ENCODE measurements at regions not wholly inside any gene's neighbourhood (a gene's known extent, or its start where the extent isn't known, plus 50 kb on each side); places are given as distances from the start of the nearest gene placed in this dataset.
"Not testable (repeated sequence)": the region's sequence is repeated elsewhere in the genome, so short reads cannot be mapped to it uniquely, and the experiment has no call there.

DNA sequence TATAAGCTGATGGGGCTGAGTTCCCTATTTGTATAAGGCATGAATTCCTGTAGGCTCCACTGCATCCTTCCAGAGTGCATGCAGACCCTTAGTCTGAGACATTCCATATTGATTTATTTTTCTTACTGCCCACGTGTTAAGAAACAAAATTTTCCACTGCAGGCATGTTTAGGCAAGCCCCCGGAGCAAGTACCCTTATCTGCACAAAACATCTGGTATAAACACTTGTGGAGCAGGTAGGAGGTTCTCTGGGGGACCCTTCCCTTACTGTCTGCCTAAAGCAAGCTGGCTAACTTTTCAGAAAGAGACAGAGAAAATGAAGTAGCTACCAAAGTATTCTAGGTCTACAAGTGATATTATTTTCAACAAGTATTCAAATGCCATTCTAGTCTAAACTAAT is 571.0 kb upstream of the TPTE start:
- not testable (repeated sequence) for DNase-seq

DNA sequence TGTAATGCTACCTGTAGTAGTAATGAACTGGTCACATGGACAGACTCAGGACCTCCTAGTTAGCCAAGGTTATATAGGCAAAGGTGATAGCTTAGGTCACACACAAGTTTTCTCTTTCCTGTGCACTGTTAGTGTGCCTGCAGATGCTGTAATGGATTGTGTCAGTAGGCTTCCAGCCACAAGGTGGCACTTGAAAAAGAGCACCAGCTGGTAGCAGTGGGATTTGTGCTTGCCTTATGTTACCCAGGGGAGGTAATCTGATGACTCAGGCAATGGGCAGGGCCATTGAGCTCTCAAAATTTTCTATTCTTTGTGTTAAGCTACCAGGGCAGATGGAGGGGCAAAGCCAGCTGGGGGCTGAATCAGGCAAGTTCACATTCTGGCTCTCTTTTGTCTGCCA is 562.6 kb upstream of the TPTE start:
- DNase-seq = not testable (repeated sequence)

DNA sequence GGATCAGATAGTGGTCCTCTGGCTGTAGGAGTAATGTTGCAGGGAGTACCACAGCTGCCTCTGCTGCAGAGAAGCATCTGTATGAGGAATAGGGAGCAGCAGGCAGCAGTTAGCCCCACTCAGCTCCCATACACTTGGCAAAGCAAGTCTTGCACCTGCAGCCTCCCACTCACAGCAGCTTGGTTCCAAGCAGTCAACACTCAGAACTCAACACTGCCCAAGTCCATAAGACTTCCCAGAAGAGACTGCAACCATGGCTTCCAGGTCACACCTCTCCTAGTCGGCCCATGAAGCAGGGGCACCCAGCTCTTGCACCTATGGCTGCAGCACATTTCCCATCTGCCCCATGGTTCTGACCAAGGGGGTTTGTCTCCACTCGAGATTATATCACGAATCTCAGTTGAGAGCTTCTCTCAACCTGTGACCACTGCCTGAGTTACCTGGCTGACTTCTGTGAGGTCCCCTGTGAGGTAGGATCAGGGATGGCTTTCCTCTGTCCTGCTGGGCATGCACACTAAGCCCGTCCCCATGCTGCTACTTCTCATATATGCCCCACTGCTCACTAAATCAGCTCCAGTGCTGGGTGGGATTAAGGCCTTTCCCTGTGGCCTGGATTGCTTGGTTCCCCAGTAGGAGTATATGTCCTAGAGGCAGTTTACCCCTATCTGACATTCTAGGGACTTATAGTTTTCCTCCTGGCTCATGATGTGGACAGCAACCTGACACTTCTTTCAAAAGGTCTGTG is 562.0 kb upstream of the TPTE start:
- not testable (repeated sequence) for DNase-seq

- DNase-seq = not testable (repeated sequence)
Observed at GRCh38 chr21:9969399-9969798, 552.0 kb upstream of the TPTE start.

- not testable (repeated sequence) for DNase-seq
Observed at GRCh38 chr21:9972018-9972417, 549.4 kb upstream of the TPTE start.

DNA sequence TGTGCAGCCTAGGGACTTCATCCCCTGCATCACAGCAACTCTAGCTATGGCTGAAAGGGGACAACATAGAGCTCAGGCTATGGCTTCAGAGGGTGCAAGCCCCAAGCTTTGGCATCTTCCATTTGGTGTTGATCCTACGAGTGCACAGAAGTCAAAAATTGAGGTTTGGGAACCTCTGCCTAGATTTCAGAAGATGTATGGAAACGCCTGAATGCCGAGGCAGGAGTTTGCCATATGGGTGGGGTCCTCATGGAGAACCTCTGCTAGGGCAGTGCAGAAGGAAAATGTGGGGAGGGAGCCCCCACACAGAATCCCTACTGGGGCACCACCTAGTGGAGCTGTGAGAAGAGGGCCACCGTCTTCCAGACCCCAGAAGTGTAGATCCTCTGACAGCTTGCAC is 543.0 kb upstream of the TPTE start:
- not testable (repeated sequence) for DNase-seq

DNA sequence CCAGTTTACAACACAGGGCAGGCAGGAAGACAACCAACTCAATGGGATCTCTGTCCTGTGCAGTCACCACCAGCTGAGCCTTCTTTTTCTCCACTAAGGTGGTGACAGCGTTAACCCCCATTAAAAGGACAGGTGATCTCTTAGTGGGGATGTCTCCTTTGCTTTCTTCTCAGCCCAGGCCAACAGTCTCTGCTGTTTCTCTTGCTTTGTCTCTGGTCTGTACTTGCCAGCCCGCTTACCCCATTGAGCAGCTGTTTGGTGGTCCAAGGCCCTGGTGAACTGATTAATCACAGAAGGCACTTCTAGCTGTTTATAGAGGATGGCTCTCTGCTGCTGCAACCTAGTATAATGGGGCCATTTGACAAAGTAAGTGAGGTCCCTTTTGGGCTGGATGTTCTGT is 523.9 kb upstream of the TPTE start:
- not testable (repeated sequence) for DNase-seq

GRCh38 chr21:10002762-10003313 is 518.5 kb upstream of the TPTE start:
- DNase-seq = not testable (repeated sequence)

DNA sequence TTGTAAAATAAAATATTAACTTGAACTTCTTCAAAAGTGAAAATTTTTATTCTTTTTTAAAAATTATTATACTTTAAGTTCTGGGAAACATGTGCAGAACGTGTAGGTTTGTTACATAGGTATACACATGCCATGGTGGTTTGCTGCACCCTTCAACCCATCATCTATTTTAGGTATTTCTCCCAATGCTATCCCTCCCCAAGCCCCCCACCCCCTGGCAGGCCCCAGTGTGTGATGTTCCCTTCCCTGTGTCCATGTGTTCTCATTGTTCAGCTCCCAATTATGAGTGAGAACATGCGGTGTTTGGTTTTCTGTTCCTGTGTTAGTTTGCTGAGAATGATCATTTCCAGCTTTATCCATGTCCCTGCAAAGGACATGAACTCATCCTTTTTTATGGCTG is 515.6 kb upstream of the TPTE start:
- not testable (repeated sequence) for DNase-seq

DNA sequence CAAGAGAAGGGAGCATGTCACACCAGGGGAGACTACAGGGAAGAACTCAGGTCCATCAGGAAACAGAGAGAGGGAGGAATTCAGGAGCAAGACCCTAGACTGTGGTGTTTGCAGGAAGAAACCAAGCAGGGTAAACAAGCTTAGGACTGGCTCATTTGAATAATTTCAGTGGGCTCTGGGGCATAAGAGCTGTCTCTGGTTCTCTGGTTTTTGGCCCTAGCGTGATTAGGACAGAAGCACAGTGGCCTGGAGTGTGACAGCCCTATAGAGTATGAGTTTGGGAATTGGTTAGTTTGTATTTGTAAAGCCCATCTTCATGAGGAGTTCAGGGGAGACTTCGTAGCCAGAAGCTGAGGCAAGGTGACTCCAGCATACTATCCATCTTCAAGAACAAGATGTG is 504.4 kb upstream of the TPTE start:
- not testable (repeated sequence) for DNase-seq

GRCh38 chr21:10017757-10018156 is 503.6 kb upstream of the TPTE start:
- not testable (repeated sequence) for DNase-seq

DNA sequence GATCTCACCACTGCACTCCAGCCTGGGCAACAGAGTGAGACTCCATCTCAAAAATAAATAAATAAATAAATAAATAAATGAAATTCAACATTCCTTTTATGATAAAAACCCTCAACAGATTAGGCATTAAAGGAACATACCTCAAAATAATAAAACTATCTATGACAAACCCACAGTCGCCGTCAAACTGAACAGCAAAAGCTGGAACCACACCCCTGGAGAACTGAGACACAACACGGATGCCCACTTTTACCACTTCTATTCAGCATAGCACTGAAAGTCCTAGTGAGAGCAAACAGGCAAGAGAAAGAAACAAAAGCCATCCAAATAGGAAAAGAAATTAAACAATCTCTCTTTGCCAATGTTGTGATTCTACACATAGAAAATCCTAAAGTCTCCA is 499.9 kb upstream of the TPTE start:
- not testable (repeated sequence) for DNase-seq

DNA sequence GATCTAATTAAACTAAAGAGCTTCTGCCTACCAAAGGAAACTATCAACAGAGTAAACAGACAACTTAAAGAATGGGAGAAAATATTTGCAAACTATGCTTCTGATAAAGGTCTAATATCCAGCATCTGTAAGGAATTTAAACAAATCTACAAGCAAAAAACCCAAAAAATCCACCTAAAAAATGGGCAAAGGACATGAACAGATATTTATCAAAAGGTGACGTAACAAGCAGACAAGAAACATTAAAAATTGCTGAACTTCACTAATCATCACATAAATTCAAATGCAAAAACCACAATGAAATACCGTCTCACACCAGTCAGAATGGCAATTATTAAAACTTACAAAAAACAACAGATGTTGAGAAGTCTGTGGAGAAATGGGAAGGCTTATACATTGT is 498.6 kb upstream of the TPTE start:
- DNase-seq = not testable (repeated sequence)

All from NCI-H69 (cell line).